Suprapubic skin (tissue), 4 donors: ENCODE measurements at regions not wholly inside any gene's neighbourhood (a gene's known extent, or its start where the extent isn't known, plus 50 kb on each side); places are given as distances from the start of the nearest gene placed in this dataset.

Experiments used
- EP300 ChIP-seq: sonication (generic); formaldehyde crosslinking; IDR thresholded peaks from one replicate; pipeline ENCODE4 v1.6.1; 2017; ENCODE audit warnings: antibody characterized with exemption
- POLR2A ChIP-seq, 2 donors: fragments of 450-650 bp; IDR thresholded peaks; one replicate each; pipeline ENCODE4 v1.6.1; 2017; ENCODE audit warnings: antibody characterized with exemption in 2 of 2, mild to moderate bottlenecking in 2 of 2, moderate library complexity in 2 of 2
- POLR2AphosphoS5 ChIP-seq, 3 donors: sonication (generic); formaldehyde crosslinking; IDR thresholded peaks; one replicate each; pipeline ENCODE4 v1.6.1; 2017; ENCODE audit warnings: antibody characterized with exemption in 3 of 3
- TF ChIP-seq, protein P1 (sequence below), 2 donors: fragments of 200-600 bp in 1 of 2; fragments of 450-650 bp in 1 of 2; sonication (generic) in 1 of 2; IDR thresholded peaks; one replicate each; pipeline ENCODE4 v1.5.1; 2016 to 2019; ENCODE audit warnings: antibody characterized with exemption in 2 of 2, mild to moderate bottlenecking in 1 of 2, moderate library complexity in 1 of 2

DNA sequence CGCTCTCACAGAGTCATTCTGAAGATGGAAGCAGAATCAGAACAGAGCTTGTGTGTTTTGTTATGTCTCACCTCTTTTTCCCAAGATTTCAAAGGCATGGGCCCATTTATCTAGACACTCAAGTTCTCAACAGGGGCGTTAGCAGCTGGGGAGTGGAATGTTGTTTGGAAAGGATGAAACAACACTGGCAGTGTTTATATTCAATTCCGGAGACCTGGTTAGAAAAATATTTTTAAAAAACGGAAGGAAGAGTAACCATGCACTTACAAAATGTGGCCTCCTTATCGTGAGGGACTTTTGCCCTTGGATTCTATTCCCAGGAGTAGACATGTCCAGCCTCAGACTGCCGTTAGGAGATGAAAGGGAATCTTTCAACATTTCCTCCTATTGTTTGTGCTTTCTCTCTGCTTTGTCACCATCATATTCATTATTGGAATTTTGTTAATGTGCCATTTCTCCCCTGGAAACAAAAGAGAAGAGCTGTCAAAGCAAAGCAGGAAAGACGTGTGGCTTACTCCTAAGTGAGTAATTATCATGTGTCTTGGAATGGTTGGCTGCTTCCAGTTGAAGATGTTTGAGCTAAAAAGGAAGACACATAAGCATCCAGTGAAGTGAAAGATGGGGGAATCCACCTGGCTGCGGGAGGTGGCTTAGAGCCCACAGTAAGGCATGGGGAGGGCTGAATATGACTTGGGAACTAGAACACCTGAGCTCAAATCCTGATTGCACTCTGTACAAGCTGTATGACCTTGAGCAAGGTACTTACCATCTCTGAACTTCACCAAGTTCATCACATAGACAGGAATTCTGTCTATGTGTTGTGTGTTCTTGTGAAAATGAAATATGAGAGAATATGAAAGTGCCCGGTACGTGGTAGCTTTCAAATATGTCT is 71.7 kb upstream of the JUN start:
- TF ChIP-seq, protein P1, sequence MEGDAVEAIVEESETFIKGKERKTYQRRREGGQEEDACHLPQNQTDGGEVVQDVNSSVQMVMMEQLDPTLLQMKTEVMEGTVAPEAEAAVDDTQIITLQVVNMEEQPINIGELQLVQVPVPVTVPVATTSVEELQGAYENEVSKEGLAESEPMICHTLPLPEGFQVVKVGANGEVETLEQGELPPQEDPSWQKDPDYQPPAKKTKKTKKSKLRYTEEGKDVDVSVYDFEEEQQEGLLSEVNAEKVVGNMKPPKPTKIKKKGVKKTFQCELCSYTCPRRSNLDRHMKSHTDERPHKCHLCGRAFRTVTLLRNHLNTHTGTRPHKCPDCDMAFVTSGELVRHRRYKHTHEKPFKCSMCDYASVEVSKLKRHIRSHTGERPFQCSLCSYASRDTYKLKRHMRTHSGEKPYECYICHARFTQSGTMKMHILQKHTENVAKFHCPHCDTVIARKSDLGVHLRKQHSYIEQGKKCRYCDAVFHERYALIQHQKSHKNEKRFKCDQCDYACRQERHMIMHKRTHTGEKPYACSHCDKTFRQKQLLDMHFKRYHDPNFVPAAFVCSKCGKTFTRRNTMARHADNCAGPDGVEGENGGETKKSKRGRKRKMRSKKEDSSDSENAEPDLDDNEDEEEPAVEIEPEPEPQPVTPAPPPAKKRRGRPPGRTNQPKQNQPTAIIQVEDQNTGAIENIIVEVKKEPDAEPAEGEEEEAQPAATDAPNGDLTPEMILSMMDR (IDR thresholded peaks at IDR 0.05) = no peak
- TF ChIP-seq POLR2A (IDR thresholded peaks at IDR 0.05) = no peak
- TF ChIP-seq EP300 = no peak
- TF ChIP-seq POLR2AphosphoS5 (IDR thresholded peaks at IDR 0.05) = no peak
